ENCODE measurements at regions not wholly inside any gene's neighbourhood (a gene's known extent, or its start where the extent isn't known, plus 50 kb on each side); places are given as distances from the start of the nearest gene placed in this dataset.

DNA sequence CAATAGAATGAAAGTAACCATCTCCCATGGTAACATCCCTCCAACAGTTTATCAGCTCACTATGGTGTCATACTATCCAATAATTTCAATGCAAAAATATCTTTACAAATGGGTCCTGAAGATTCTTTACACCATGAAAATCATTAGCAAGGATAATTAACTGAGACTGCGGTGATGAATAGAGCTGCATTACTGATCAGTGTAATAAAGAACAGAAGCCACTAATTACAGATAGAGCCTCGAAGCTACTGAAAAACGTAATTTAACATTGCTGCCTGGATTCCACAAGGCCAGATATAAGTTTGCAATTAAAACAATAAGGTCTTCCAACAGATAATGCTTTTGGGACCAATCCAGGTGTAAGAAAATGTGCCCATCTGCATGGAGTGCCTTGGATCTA, 1245.8 kb upstream of the SLC39A10 start:
- Histone ChIP-seq H3K4me3 (no peak overlapping the region), H3K4me1 (no peaks in the 10 kb centered on the region), H3K27me3 (replicated peaks in 1 of 7) (no peaks in the 10 kb centered on the region), H3K9me3 (no peaks in the 10 kb centered on the region), H3K36me3 (no peaks in the 10 kb centered on the region), H3K27ac (no peak overlapping the region)
- intact Hi-C loops (cut with DNase I; ENCODE audit: low total_unique reads): no loop called here
- TF ChIP-seq, protein P1, sequence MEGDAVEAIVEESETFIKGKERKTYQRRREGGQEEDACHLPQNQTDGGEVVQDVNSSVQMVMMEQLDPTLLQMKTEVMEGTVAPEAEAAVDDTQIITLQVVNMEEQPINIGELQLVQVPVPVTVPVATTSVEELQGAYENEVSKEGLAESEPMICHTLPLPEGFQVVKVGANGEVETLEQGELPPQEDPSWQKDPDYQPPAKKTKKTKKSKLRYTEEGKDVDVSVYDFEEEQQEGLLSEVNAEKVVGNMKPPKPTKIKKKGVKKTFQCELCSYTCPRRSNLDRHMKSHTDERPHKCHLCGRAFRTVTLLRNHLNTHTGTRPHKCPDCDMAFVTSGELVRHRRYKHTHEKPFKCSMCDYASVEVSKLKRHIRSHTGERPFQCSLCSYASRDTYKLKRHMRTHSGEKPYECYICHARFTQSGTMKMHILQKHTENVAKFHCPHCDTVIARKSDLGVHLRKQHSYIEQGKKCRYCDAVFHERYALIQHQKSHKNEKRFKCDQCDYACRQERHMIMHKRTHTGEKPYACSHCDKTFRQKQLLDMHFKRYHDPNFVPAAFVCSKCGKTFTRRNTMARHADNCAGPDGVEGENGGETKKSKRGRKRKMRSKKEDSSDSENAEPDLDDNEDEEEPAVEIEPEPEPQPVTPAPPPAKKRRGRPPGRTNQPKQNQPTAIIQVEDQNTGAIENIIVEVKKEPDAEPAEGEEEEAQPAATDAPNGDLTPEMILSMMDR (IDR thresholded peaks at IDR 0.05 in 8 of 11, conservative IDR thresholded peaks at IDR 0.05 in 3 of 11): no peak
- TF ChIP-seq POLR2AphosphoS5 (IDR thresholded peaks at IDR 0.05) (no peak), POLR2A (IDR thresholded peaks at IDR 0.05) (no peak)
- 77 to 90% (median 80%) methylated on average over 3 of the region's 3 CpGs for WGBS, 5 donors
- no peak for DNase-seq

DNA sequence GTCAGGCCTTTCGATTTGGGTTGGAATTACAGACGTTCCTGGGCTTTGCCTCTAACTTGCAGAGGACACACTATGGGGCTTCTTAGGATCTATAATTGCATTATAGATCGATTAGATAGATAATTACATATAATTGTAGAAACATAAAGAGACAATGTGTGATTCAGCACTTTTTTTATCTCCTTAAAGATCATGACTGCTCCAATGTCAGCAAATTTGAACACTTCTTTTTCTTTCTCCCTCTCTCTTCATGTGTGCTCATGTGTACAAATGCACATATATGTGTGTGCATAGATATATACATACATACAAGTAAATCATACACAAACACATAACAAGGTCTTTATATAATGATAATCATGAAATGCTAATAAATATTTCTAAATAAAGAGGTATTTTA, 1261.2 kb upstream of the SLC39A10 start:
- no peak for DNase-seq
- WGBS, 5 donors: 71 to 86% (median 77%) methylated on average over 3 of the region's 3 CpGs
- H3K4me1 ChIP-seq: no peaks in the 10 kb centered on the region
- H3K9me3 ChIP-seq: peaks cover 0 to 7% (median 0%) of the 10 kb centered on the region in 8 donors
- intact Hi-C loops (cut with DNase I; ENCODE audit: low total_unique reads): no loop called here
- no peak overlapping the region for H3K4me3 ChIP-seq
- TF ChIP-seq, protein P1 (IDR thresholded peaks at IDR 0.05 in 8 of 11, conservative IDR thresholded peaks at IDR 0.05 in 3 of 11): no peak
- TF ChIP-seq POLR2AphosphoS5 (IDR thresholded peaks at IDR 0.05) (no peak), POLR2A (IDR thresholded peaks at IDR 0.05) (no peak)
- H3K27ac ChIP-seq: no peak overlapping the region
- no peaks in the 10 kb centered on the region for H3K36me3 ChIP-seq
- no peaks in the 10 kb centered on the region for H3K27me3 ChIP-seq (replicated peaks in 1 of 7)

DNA sequence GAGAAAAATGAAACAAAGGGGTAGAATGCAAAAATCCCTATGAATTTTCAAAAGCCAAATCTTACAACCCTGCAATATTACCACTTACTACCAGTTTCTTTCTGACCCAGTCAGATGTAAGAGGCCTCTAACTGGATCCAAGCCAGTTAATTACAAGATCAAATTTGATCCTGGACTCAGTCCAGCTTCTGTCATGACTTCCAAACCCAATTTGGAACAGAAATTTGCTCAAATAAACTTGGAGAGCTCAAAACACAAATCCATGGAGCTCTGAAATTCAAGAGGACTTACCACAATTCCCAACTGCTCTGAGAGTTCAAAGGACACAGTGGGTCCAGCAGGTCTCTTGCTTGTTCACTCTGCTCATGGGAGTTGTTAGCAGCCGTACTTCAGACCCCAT, 1271.7 kb upstream of the SLC39A10 start:
- 71 to 86% (median 80%) methylated on average over 1 of the region's 1 CpG for WGBS, 5 donors
- Histone ChIP-seq H3K27ac (no peak overlapping the region), H3K4me3 (no peak overlapping the region), H3K36me3 (no peaks in the 10 kb centered on the region), H3K4me1 (no peaks in the 10 kb centered on the region), H3K27me3 (replicated peaks in 1 of 7) (no peaks in the 10 kb centered on the region), H3K9me3 (peaks cover 0 to 50% (median 23%) of the 10 kb centered on the region in 8 donors)
- TF ChIP-seq, protein P1 (IDR thresholded peaks at IDR 0.05 in 8 of 11, conservative IDR thresholded peaks at IDR 0.05 in 3 of 11): no peak
- TF ChIP-seq POLR2AphosphoS5 (IDR thresholded peaks at IDR 0.05) (no peak), POLR2A (IDR thresholded peaks at IDR 0.05) (no peak)
- intact Hi-C loops (cut with DNase I; ENCODE audit: low total_unique reads): no loop called here
- no peak for DNase-seq

DNA sequence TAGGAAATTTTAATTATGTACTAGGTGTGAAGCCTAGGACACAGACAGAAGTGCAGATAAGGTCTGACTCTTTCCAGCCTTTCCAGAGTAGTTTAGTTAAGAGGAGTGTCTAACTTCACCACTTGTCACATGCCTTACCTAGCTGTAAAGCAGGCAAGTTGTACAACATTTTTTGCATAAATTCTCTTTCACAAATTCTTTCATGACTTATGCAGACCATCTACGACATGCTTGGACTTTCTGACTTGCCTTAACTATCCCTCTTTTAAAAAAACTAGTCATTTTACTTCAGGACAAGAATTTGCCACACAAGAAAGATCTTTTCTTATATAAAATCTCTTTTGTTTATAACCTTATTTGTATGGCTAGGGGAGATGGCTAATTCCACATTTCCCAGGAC, 1273.6 kb upstream of the SLC39A10 start:
- Histone ChIP-seq H3K4me1 (no peaks in the 10 kb centered on the region), H3K36me3 (no peaks in the 10 kb centered on the region), H3K9me3 (peaks cover 0 to 50% (median 23%) of the 10 kb centered on the region in 8 donors), H3K27ac (no peak overlapping the region), H3K27me3 (replicated peaks in 1 of 7) (no peaks in the 10 kb centered on the region), H3K4me3 (no peak overlapping the region)
- 16 to 56% (median 32%) methylated on average over 1 of the region's 1 CpG for WGBS, 5 donors
- intact Hi-C loops (cut with DNase I; ENCODE audit: low total_unique reads): no loop called here
- DNase-seq: no peak
- TF ChIP-seq POLR2A (IDR thresholded peaks at IDR 0.05) (no peak), POLR2AphosphoS5 (IDR thresholded peaks at IDR 0.05) (no peak)
- TF ChIP-seq, protein P1 (IDR thresholded peaks at IDR 0.05 in 8 of 11, conservative IDR thresholded peaks at IDR 0.05 in 3 of 11): no peak

All from spleen (tissue), 11 donors.